Loucy (cell line): ENCODE measurements at regions not wholly inside any gene's neighbourhood (a gene's known extent, or its start where the extent isn't known, plus 50 kb on each side); places are given as distances from the start of the nearest gene placed in this dataset.
A peak's percentile ranks its signal among the peaks of the same experiment; 100 is the strongest.

Experiments used
- H2AFZ ChIP-seq: fragments of 200-600 bp; sonication (generic); 2 replicates; pipeline ENCODE4 v1.6.0; 2016; ENCODE audit warnings: antibody characterized with exemption, mild to moderate bottlenecking, low read length, moderate library complexity
- H3F3A ChIP-seq: fragments of 200-600 bp; 2 replicates; pipeline ENCODE4 v1.6.0; 2016; ENCODE audit warnings: antibody characterized with exemption, low read depth, mild to moderate bottlenecking
- H3K27me3 ChIP-seq: fragments of 200-600 bp; sonication (generic); 2 replicates; pipeline ENCODE4 v1.6.1; 2014; ENCODE audit warnings: low read length, mild to moderate bottlenecking; ENCODE audit not compliant: insufficient read depth, poor library complexity, severe bottlenecking
- H3K36me3 ChIP-seq: fragments of 200-600 bp; sonication (generic); 2 replicates; pipeline ENCODE4 v1.6.1; 2016; ENCODE audit warnings: low read length; ENCODE audit not compliant: insufficient read depth
- H3K4me1 ChIP-seq: fragments of 200-600 bp; sonication (generic); 2 replicates; pipeline ENCODE4 v1.5.1; 2014; ENCODE audit warnings: low read length, mild to moderate bottlenecking; ENCODE audit not compliant: insufficient read depth, poor library complexity, severe bottlenecking
- H3K4me2 ChIP-seq: fragments of 200-600 bp; sonication (generic); 2 replicates; pipeline ENCODE4 v1.6.0; 2014; ENCODE audit warnings: antibody characterized with exemption, low read length, low read depth, mild to moderate bottlenecking; ENCODE audit not compliant: poor library complexity, severe bottlenecking
- H3K4me3 ChIP-seq: fragments of 200-600 bp; sonication (generic); 2 replicates; pipeline ENCODE4 v1.5.1; 2014; ENCODE audit warnings: low read length, mild to moderate bottlenecking, mixed read lengths; ENCODE audit not compliant: poor library complexity, severe bottlenecking
- H3K79me2 ChIP-seq: fragments of 200-600 bp; sonication (generic); 2 replicates; pipeline ENCODE4 v1.6.1; 2014; ENCODE audit warnings: low read length; ENCODE audit not compliant: insufficient read depth
- H3K9ac ChIP-seq: fragments of 200-600 bp; sonication (generic); 2 replicates; pipeline ENCODE4 v1.6.0; 2014; ENCODE audit warnings: mild to moderate bottlenecking, low read depth, low read length, moderate library complexity; ENCODE audit not compliant: poor library complexity, severe bottlenecking
- H3K9me2 ChIP-seq: fragments of 200-600 bp; sonication (generic); replicated peaks from 2 replicates; pipeline ENCODE4 v1.6.1; 2016; ENCODE audit warnings: low read depth, low read length, mixed read lengths
- H3K9me3 ChIP-seq: fragments of 200-600 bp; sonication (generic); 2 replicates; pipeline ENCODE4 v1.6.1; 2014; ENCODE audit warnings: mild to moderate bottlenecking, antibody characterized with exemption, low read length, low read depth; ENCODE audit not compliant: insufficient read depth
- H4K20me1 ChIP-seq: fragments of 200-600 bp; sonication (generic); 2 replicates; pipeline ENCODE4 v1.6.0; 2014; ENCODE audit warnings: antibody characterized with exemption, low read length, mild to moderate bottlenecking; ENCODE audit not compliant: insufficient read depth, poor library complexity, severe bottlenecking
- CTCF ChIP-seq: fragments of 200-600 bp; sonication (generic); conservative IDR thresholded peaks from 2 replicates; pipeline ENCODE4 v1.5.1; 2014; ENCODE audit warnings: mild to moderate bottlenecking, antibody characterized with exemption, low read length
- EZH2phosphoT487 ChIP-seq: fragments of 200-600 bp; IDR thresholded peaks from 2 replicates; pipeline ENCODE4 v1.6.1; 2018; ENCODE audit warnings: antibody characterized with exemption, mild to moderate bottlenecking, moderate library complexity, borderline replicate concordance

DNA sequence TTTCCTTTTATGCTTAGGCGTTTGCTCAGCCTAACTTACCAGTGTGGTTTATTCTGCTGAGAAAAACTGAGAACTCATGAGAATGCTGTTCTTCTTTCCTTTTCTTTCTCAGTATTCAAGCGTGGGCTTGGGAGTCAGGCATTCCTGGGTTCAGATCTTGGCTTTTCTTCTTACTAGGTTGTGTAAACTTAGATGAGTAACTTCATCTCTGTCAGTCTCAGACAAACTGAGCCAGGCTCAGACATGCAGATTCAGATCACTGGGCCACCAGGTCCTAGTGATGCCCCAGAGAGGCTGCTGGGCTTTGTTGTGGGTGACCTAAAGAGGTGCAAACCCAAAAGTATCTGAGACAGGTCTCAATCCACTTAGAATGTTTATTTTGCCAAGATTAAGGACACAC lies 95.8 kb upstream of the MPHOSPH6 start:
- Histone ChIP-seq H3K4me3 (no peak overlapping the region), H3K9me2 (no peaks in the 10 kb centered on the region; the same call in 1 of the 2 replicates), H3K4me1 (no peaks in the 10 kb centered on the region), H3K9me3 (no peaks in the 10 kb centered on the region), H2AFZ (no peak overlapping the region), H4K20me1 (no peaks in the 10 kb centered on the region), H3F3A (no peaks in the 10 kb centered on the region), H3K79me2 (no peaks in the 10 kb centered on the region), H3K4me2 (no peak overlapping the region), H3K9ac (no peak overlapping the region), H3K27me3 (no peaks in the 10 kb centered on the region), H3K36me3 (no peaks in the 10 kb centered on the region)
- no peak for TF ChIP-seq EZH2phosphoT487
- no peak for TF ChIP-seq CTCF

DNA sequence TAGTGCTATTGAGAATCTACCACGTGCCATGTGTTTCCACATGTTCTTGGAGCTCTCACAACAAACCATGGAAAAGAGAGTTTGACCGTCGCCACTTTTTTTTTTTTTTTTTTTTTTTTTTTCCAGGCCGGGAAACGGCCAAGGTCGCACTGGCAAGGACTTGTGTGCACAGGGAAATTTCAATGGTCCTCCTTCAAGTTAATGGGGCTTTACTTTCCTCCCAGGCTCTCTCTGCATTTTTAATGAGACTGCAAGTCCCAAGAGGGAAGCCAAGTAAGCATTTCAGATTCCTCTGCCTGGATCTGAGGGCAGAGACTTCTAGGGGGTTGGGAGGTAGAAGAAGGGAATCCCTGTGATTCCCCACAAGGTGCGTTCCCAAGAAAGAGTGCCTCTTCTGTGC lies 94.7 kb upstream of the MPHOSPH6 start:
- no peaks in the 10 kb centered on the region for H3K27me3 ChIP-seq
- H4K20me1 ChIP-seq, result no peaks in the 10 kb centered on the region
- no peak overlapping the region for H3K9ac ChIP-seq
- no peak overlapping the region for H2AFZ ChIP-seq
- H3K4me3 ChIP-seq, result no peak overlapping the region
- no peak overlapping the region for H3K4me2 ChIP-seq
- no peaks in the 10 kb centered on the region for H3F3A ChIP-seq
- TF ChIP-seq EZH2phosphoT487 (no peak), CTCF (no peak)
- H3K36me3 ChIP-seq, result no peaks in the 10 kb centered on the region
- H3K9me3 ChIP-seq, result no peaks in the 10 kb centered on the region
- no peaks in the 10 kb centered on the region; the same call in 1 of the 2 replicates for H3K9me2 ChIP-seq
- no peaks in the 10 kb centered on the region for H3K79me2 ChIP-seq
- no peaks in the 10 kb centered on the region for H3K4me1 ChIP-seq

DNA sequence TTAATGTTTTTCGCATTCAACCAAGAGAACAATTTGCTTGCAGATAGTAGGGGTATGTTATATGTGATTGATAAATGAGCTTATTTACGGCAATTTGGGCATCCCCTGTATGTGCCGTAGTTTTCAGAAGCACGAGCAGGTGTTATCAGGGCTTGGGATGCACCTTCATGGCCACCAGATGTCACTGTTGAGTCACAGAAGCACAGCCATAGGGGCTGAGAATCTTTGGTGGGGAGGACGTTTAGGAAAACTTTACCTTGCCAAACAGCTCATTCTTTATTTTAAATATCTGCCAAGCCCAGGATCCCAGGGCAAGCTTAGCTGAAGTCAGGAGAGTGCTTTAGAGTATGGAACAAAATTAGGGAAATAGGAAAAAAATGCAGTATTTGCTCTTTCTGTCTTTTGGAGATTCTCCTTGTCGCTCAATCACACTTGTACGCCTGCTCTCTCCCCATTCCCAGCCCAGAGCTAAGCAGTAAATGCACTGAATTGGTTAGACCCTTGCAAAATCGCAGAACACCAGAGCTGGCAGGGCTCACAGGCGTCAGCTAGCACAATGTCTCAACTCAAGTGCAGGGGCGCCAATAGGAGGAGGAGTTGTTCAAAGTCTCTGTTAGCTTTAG lies 93.6 kb upstream of the MPHOSPH6 start:
- Histone ChIP-seq H3K79me2 (no peaks in the 10 kb centered on the region), H3K9me3 (no peaks in the 10 kb centered on the region), H3F3A (no peaks in the 10 kb centered on the region), H3K4me2 (no peak overlapping the region), H3K36me3 (no peaks in the 10 kb centered on the region), H3K4me1 (no peaks in the 10 kb centered on the region), H4K20me1 (no peaks in the 10 kb centered on the region), H3K27me3 (no peaks in the 10 kb centered on the region), H3K9ac (no peak overlapping the region), H3K4me3 (no peak overlapping the region), H3K9me2 (no peaks in the 10 kb centered on the region), H2AFZ (no peak overlapping the region)
- TF ChIP-seq CTCF (peak; percentile 99), EZH2phosphoT487 (no peak)
